ENCODE measurements at regions not wholly inside any gene's neighbourhood (a gene's known extent, or its start where the extent isn't known, plus 50 kb on each side); places are given as distances from the start of the nearest gene placed in this dataset.

DNA sequence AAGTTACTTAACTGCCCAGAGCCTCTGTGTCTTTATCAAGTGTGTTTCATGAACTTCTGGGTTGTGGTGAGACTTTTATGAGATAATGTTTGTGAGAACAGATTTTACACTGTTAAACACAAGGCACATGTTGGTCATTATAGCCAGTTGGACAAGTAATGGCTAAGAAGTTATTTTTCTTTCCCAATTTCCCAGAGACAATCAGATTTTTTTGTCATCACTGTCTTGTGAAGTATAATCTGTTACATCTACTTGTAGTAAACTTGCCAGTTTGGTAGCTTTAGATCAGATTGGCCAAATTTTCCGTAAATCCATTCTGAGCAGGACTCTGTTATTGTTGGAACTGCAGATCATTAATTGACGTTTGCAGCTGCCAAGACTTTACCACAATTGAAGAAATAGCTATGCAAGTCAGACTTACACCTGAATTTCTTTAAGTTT lies 838.8 kb downstream of the SLC4A3 start:
- TF ChIP-seq, protein P1, sequence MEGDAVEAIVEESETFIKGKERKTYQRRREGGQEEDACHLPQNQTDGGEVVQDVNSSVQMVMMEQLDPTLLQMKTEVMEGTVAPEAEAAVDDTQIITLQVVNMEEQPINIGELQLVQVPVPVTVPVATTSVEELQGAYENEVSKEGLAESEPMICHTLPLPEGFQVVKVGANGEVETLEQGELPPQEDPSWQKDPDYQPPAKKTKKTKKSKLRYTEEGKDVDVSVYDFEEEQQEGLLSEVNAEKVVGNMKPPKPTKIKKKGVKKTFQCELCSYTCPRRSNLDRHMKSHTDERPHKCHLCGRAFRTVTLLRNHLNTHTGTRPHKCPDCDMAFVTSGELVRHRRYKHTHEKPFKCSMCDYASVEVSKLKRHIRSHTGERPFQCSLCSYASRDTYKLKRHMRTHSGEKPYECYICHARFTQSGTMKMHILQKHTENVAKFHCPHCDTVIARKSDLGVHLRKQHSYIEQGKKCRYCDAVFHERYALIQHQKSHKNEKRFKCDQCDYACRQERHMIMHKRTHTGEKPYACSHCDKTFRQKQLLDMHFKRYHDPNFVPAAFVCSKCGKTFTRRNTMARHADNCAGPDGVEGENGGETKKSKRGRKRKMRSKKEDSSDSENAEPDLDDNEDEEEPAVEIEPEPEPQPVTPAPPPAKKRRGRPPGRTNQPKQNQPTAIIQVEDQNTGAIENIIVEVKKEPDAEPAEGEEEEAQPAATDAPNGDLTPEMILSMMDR (IDR thresholded peaks at IDR 0.05), result no peak
- TF ChIP-seq POLR2A (IDR thresholded peaks at IDR 0.05), result no peak
